Stimulated activated naive CD8-positive, alpha-beta T cell treated with anti-CD3 and anti-CD28 coated beads, Interleukin-15, amount 100 ng/mL, for 72 hours (primary cell): ENCODE measurements at regions not wholly inside any gene's neighbourhood (a gene's known extent, or its start where the extent isn't known, plus 50 kb on each side); places are given as distances from the start of the nearest gene placed in this dataset.
A peak's percentile ranks its signal among the peaks of the same experiment; 100 is the strongest.
"Not testable (repeated sequence)": the region's sequence is repeated elsewhere in the genome, so short reads cannot be mapped to it uniquely, and the experiment has no call there.

Experiments
- ATAC-seq: fragments of 150-1000 bp; cut with Tn5 transposase; 2 replicates; pipeline ENCODE4 v1.10.0; 2021; ENCODE audit warnings: mild to moderate bottlenecking, moderate library complexity
- DNase-seq, 2 donors: peaks; one replicate each; pipeline ENCODE4 v3.0.0; 2021 to 2022
- H3K27ac Mint-ChIP-seq, 2 donors: one replicate each; pipeline ENCODE4 v1.8.0; 2022; ENCODE audit warnings: mild to moderate bottlenecking in 2 of 2, mixed read lengths in 2 of 2, moderate library complexity in 2 of 2
- H3K27me3 Mint-ChIP-seq: one replicate; pipeline ENCODE4 v1.8.0; 2022; ENCODE audit warnings: mixed read lengths
- H3K4me1 Mint-ChIP-seq: one replicate; pipeline ENCODE4 v1.8.0; 2022; ENCODE audit warnings: mild to moderate bottlenecking, mixed read lengths
- H3K4me3 Mint-ChIP-seq, 2 donors: one replicate each; pipeline ENCODE4 v1.8.0; 2022; ENCODE audit warnings: mild to moderate bottlenecking in 2 of 2, mixed read lengths in 2 of 2, moderate library complexity in 1 of 2
- H3K9me3 Mint-ChIP-seq, 2 donors: one replicate each; pipeline ENCODE4 v1.8.0; 2022; ENCODE audit warnings: mixed read lengths in 2 of 2

DNA sequence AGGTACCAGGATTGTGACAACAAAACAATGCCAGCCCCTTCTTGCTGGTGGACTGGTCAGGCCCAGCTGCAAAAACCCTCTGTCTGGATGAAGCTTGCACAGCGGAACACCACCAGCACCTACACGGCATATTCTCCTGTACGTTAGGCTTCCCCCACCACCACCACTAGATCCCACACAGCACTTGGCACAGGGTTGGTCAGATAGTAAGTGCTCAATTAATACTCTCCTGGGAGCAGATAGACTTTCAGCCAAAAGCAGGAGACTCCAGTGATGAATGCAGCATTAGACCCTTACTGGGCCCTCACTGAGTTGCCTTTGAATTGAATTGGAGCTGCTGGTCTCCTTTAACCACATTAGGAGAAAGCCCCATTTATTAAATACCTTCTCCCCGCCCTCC lies 97.9 kb downstream of the CPN2 start:
- H3K4me1 Mint-ChIP-seq: peaks cover 16% of the 10 kb centered on the region
- peaks cover 8% of the 10 kb centered on the region for H3K27me3 Mint-ChIP-seq
- DNase-seq (no peak), ATAC-seq (no peak)
- no peak overlapping the region for H3K27ac Mint-ChIP-seq
- peaks cover 0 to 7% of the 10 kb centered on the region in 2 donors for H3K9me3 Mint-ChIP-seq
- H3K4me3 Mint-ChIP-seq: no peak overlapping the region

DNA sequence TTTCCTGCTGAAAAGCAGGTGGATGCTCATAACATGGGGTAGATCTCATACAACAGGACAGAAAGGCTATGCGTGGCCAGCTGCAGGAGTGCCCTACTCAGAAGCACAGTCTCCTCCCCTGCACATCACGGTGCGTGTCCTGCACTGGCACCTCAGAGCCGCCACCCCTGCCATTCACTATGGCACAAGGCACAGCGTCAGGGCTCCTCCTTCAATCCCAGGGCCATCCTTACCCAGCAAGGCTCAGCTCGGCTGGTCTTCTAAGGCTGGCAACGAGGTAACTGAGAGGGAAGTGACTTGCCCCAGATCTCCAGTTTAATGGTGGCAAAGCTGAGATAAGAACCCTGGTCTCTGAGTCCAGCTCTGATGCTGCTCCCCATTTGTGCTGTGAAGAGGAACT lies 97.1 kb downstream of the CPN2 start:
- H3K27ac Mint-ChIP-seq: no peak overlapping the region
- H3K4me1 Mint-ChIP-seq: peaks cover 16% of the 10 kb centered on the region
- ATAC-seq: no peak

DNA sequence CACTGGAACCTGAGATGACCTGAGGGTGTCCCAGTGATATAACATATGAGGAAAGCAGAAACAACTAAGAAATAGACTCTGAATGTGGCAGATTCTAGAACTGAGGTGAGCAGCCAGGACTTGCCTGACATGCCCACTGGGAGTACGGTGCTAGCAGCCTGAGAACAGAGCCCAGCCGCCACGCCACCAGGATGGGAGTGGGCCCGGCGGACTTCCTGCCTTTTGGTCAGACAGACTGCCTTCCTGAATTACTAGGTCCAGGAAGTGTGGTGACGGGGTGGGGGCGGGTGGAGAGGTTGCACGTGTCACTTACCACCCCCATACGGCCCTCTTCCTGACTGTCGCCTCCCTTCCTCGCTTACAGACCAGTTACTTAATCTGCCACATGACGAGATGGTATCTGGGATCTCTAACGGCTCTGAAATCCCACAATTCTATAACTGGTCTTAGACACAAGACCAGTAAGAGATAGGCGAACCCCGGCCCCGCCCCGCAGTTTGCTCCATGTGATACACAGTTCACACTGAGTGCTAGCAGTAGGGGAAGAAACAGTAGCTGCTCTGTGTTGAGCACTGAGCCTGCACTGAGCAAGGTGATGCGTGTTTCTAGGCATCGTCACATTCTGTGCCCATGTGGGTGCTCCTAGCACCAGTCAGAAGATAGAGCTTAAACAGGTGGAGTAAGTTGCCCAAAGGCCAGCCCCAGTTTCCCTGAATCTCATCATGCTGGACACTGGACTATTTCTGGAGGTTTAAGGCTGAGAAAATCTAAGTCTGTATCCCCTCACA lies 95.7 kb downstream of the CPN2 start:
- H3K4me3 Mint-ChIP-seq: peak overlapping the region; percentile 60 to 63
- H3K9me3 Mint-ChIP-seq: peaks cover 0 to 10% of the 10 kb centered on the region in 2 donors
- peak; percentile 80 for ATAC-seq
- peaks cover 16% of the 10 kb centered on the region for H3K4me1 Mint-ChIP-seq
- peak; percentile 13 to 18 for DNase-seq
- H3K27ac Mint-ChIP-seq: peak overlapping the region; percentile 42 to 89
- H3K27me3 Mint-ChIP-seq: no peaks in the 10 kb centered on the region

More for the DNA sequence above, 97.1 kb downstream of the CPN2 start:
- Mint-ChIP-seq H3K4me3 (no peak overlapping the region), H3K9me3 (peaks cover 0 to 10% of the 10 kb centered on the region in 2 donors), H3K27me3 (peaks cover 8% of the 10 kb centered on the region)
- DNase-seq: no peak

- ATAC-seq: no peak
- no peak for DNase-seq
- Mint-ChIP-seq H3K27ac (no peak overlapping the region), H3K4me1 (peaks cover 16% of the 10 kb centered on the region), H3K27me3 (no peaks in the 10 kb centered on the region), H3K4me3 (peak overlapping the region in 1 of 2 donors; percentile 6), H3K9me3 (peaks cover 0 to 10% of the 10 kb centered on the region in 2 donors)
These were observed 94.8 kb downstream of the CPN2 start for GRCh38 chr3:194256040-194256945.

DNA sequence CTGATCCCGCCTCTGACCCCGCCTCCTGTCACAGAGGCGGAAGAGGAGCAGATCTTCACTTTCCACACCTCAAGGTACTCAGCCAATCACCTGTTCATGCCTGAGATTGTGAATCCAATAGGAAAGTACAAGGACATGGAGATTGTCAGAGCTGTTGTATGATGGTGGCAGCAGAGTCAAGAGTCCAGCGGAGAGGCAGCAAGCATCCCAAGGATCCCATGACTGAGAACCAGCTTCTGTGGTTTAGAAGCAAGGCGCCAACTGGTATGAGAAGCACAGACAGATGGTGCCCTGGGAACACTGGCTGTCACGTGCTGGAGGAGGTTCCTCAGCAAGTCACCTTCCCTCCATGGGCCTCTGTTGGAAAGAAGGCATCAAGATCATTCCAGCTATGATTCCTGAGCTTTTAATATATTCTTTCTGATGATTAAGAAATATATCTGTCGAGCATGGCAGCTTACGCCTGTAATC lies 93.9 kb downstream of the CPN2 start:
- no peak for ATAC-seq
- Mint-ChIP-seq H3K27me3 (no peaks in the 10 kb centered on the region), H3K27ac (no peak overlapping the region), H3K4me1 (peaks cover 16% of the 10 kb centered on the region), H3K4me3 (no peak overlapping the region), H3K9me3 (peaks cover 0 to 10% of the 10 kb centered on the region in 2 donors)
- DNase-seq: no peak

GRCh38 chr3:194257916-194258668 lies 93.0 kb downstream of the CPN2 start:
- peaks cover 12% of the 10 kb centered on the region for H3K4me1 Mint-ChIP-seq

GRCh38 chr3:194259982-194260766 lies 91.0 kb downstream of the CPN2 start:
- Mint-ChIP-seq H3K4me1 (peaks cover 11% of the 10 kb centered on the region), H3K9me3 (peaks cover 0 to 10% of the 10 kb centered on the region in 2 donors), H3K27ac (no peak overlapping the region), H3K4me3 (no peak overlapping the region), H3K27me3 (peaks cover under 1% of the 10 kb centered on the region)
- ATAC-seq: no peak
- no peak for DNase-seq

More at GRCh38 chr3:194257916-194258668, 93.0 kb downstream of the CPN2 start:
- no peak overlapping the region for H3K27ac Mint-ChIP-seq
- DNase-seq: no peak
- ATAC-seq: no peak
- no peak overlapping the region for H3K4me3 Mint-ChIP-seq
- H3K9me3 Mint-ChIP-seq: peaks cover 0 to 10% of the 10 kb centered on the region in 2 donors
- H3K27me3 Mint-ChIP-seq: no peaks in the 10 kb centered on the region

DNA sequence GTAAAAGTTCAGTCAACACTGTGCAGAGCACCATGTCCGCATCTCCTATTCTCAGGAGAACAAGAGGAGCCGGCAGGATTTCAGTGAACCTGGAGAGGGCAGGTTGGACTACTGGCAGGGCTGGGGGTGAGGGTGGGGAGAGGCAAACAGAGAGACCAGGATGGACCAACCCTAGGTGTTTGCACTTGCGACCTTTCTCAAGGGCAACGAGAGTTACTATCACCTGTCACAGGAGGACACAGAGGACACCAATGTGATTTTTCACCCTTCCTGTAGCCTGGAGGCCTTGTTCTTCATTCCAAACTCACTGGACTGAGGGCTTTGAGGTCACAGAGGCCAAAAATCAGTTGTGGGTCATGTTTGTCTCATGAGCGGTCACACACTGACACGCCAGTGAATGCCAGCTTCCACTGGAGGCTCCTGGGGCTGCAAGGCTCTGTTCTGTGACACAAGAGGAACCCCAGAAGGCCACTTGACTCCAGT lies 89.5 kb downstream of the CPN2 start:
- Mint-ChIP-seq H3K4me3 (no peak overlapping the region), H3K27ac (no peak overlapping the region), H3K9me3 (peaks cover 0 to 10% of the 10 kb centered on the region in 2 donors), H3K27me3 (peaks cover 15% of the 10 kb centered on the region), H3K4me1 (peaks cover 7% of the 10 kb centered on the region)
- no peak for DNase-seq
- no peak for ATAC-seq

GRCh38 chr3:194262176-194262924 lies 88.8 kb downstream of the CPN2 start:
- peaks cover 20% of the 10 kb centered on the region for H3K27me3 Mint-ChIP-seq
- H3K4me1 Mint-ChIP-seq: peaks cover 7% of the 10 kb centered on the region
- no peak for ATAC-seq
- no peak overlapping the region for H3K4me3 Mint-ChIP-seq
- no peak overlapping the region for H3K27ac Mint-ChIP-seq
- no peak for DNase-seq
- H3K9me3 Mint-ChIP-seq: peaks cover 0 to 10% of the 10 kb centered on the region in 2 donors

GRCh38 chr3:194262925-194263305 lies 88.2 kb downstream of the CPN2 start:
- Mint-ChIP-seq H3K27me3 (peaks cover 25% of the 10 kb centered on the region), H3K4me3 (no peak overlapping the region), H3K4me1 (peaks cover 7% of the 10 kb centered on the region), H3K9me3 (peaks cover 0 to 7% of the 10 kb centered on the region in 2 donors), H3K27ac (no peak overlapping the region)
- ATAC-seq: no peak
- no peak for DNase-seq

DNA sequence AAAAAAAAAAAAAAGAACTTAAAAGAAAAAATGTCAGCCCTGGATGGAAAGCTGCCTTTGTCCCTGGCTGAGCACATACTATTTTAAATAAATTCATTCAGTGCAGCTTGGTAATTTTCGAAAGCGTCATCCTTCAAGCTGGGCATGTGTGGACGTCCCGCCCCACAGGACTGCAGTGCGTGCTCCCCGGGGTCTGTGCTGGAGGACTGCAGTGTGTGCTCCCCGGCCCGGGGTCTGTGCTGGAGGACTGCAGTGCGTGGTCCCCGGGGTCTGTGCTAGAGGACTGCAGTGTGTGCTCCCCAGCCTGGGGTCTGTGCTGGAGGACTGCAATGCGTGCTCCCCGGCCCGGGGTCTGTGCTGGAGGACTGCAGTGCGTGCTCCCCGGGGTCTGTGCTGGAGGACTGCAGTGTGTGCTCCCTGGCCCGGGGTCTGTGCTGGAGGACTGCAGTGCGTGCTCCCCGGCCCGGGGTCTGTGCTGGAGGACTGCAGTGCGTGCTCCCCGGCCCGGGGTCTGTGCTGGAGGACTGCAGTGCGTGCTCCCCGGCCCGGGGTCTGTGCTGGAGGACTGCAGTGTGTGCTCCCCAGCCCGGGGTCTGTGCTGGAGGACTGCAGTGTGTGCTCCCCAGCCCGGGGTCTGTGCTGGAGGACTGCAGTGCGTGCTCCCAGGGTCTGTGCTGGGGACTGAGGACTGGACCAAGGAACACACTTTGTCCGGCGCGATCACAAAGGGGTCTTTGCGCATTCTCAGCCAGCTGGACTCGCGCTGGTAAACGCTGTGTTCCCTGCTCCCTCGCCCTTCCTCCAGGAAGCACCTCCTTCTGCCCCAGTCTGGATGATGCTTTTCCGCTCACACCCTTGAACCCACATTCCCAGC lies 86.3 kb downstream of the CPN2 start:
- H3K27me3 Mint-ChIP-seq: peaks cover 45% of the 10 kb centered on the region
- ATAC-seq, DNase-seq, H3K9me3 Mint-ChIP-seq, H3K27ac Mint-ChIP-seq, H3K4me1 Mint-ChIP-seq, H3K4me3 Mint-ChIP-seq: not testable (repeated sequence)

DNA sequence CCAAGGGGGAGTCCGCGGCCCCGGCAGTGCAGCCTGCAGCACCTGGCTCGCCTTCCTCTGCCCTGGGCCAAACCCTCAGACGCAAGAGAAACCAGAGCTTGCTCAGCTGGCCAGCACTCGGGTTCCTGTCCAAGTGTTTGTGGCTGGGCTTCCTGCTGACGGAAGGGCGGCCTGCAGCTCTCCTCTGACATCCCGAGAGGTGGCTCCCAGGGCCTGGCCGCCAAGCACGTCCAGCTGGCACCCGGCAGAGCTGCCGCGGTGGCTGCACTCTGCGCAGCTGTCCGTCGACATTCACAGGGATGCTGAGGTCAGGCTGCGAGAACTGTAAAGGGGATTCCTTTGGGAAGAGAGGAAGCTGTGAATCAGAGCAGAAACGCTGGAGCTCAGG lies 85.6 kb downstream of the CPN2 start:
- H3K27me3 Mint-ChIP-seq: peaks cover 45% of the 10 kb centered on the region
- ATAC-seq: no peak
- H3K9me3 Mint-ChIP-seq: no peaks in the 10 kb centered on the region
- DNase-seq: no peak
- peaks cover 15% of the 10 kb centered on the region for H3K4me1 Mint-ChIP-seq
- no peak overlapping the region for H3K27ac Mint-ChIP-seq
- H3K4me3 Mint-ChIP-seq: no peak overlapping the region
